ENCODE measurements at regions not wholly inside any gene's neighbourhood (a gene's known extent, or its start where the extent isn't known, plus 50 kb on each side); places are given as distances from the start of the nearest gene placed in this dataset.

GRCh38 chr6:8579372-8579771 lies 144.0 kb upstream of the SLC35B3 start:
- FAIRE-seq (no peak), DNase-seq (ENCODE audit: low read depth) (no peak)
- Histone ChIP-seq H4K20me1 (ENCODE audit: insufficient read depth, low read length) (no peaks in the 10 kb centered on the region), H3K9me3 (ENCODE audit: insufficient read depth, low read depth, low read length) (no peaks in the 10 kb centered on the region), H3K4me3 (ENCODE audit: insufficient read depth, low read depth, low read length) (no peak overlapping the region), H3K79me2 (ENCODE audit: insufficient read depth, low read length) (no peaks in the 10 kb centered on the region), H3K36me3 (ENCODE audit: insufficient read depth, low read length) (no peaks in the 10 kb centered on the region), H3K4me2 (ENCODE audit: low read length) (no peak overlapping the region), H2AFZ (ENCODE audit: low read depth, low read length) (no peak overlapping the region), H3K27me3 (ENCODE audit: insufficient read depth, low read length) (no peaks in the 10 kb centered on the region), H3K27ac (ENCODE audit: low read depth, low read length) (no peak overlapping the region), H3K4me1 (ENCODE audit: insufficient read depth, low read length) (no peaks in the 10 kb centered on the region), H3K9ac (ENCODE audit: low read length) (no peak overlapping the region)
- TF ChIP-seq EZH2 (IDR thresholded peaks at IDR 0.05; ENCODE audit: insufficient read depth, low read length) (no peak), CTCF (IDR thresholded peaks at IDR 0.05; ENCODE audit: insufficient read depth, low read depth, low read length) (no peak)
- no peaks in the 10 kb centered on the region for H3K36me3 Mint-ChIP-seq (ENCODE audit: low read depth, unreplicated experiment)
- H3K27ac Mint-ChIP-seq (ENCODE audit: unreplicated experiment): no peak overlapping the region
- H3K4me1 Mint-ChIP-seq (ENCODE audit: low read depth, unreplicated experiment): peaks cover 11% of the 10 kb centered on the region
- no peak overlapping the region for H3K4me3 Mint-ChIP-seq (ENCODE audit: unreplicated experiment)
- no peaks in the 10 kb centered on the region for H3K27me3 Mint-ChIP-seq (ENCODE audit: low read depth, unreplicated experiment)
- H3K9me3 Mint-ChIP-seq (ENCODE audit: unreplicated experiment): no peaks in the 10 kb centered on the region

GRCh38 chr6:8578006-8578405 lies 142.7 kb upstream of the SLC35B3 start:
- H3K9me3 ChIP-seq (ENCODE audit: insufficient read depth, low read depth, low read length): no peaks in the 10 kb centered on the region
- Mint-ChIP-seq H3K9me3 (ENCODE audit: unreplicated experiment) (no peaks in the 10 kb centered on the region), H3K27me3 (ENCODE audit: low read depth, unreplicated experiment) (no peaks in the 10 kb centered on the region), H3K27ac (ENCODE audit: unreplicated experiment) (no peak overlapping the region), H3K4me1 (ENCODE audit: low read depth, unreplicated experiment) (peaks cover 11% of the 10 kb centered on the region), H3K36me3 (ENCODE audit: low read depth, unreplicated experiment) (no peaks in the 10 kb centered on the region), H3K4me3 (ENCODE audit: unreplicated experiment) (no peak overlapping the region)
- H3K4me3 ChIP-seq (ENCODE audit: insufficient read depth, low read depth, low read length): no peak overlapping the region
- no peak overlapping the region for H3K27ac ChIP-seq (ENCODE audit: low read depth, low read length)
- H3K4me1 ChIP-seq (ENCODE audit: insufficient read depth, low read length): no peaks in the 10 kb centered on the region
- H3K4me2 ChIP-seq (ENCODE audit: low read length): no peak overlapping the region
- H3K36me3 ChIP-seq (ENCODE audit: insufficient read depth, low read length): no peaks in the 10 kb centered on the region
- no peaks in the 10 kb centered on the region for H4K20me1 ChIP-seq (ENCODE audit: insufficient read depth, low read length)
- H3K27me3 ChIP-seq (ENCODE audit: insufficient read depth, low read length): no peaks in the 10 kb centered on the region
- no peaks in the 10 kb centered on the region for H3K79me2 ChIP-seq (ENCODE audit: insufficient read depth, low read length)
- H2AFZ ChIP-seq (ENCODE audit: low read depth, low read length): no peak overlapping the region
- no peak for DNase-seq (ENCODE audit: low read depth)
- TF ChIP-seq EZH2 (IDR thresholded peaks at IDR 0.05; ENCODE audit: insufficient read depth, low read length) (no peak), CTCF (IDR thresholded peaks at IDR 0.05; ENCODE audit: insufficient read depth, low read depth, low read length) (no peak)
- no peak overlapping the region for H3K9ac ChIP-seq (ENCODE audit: low read length)
- no peak for FAIRE-seq

- Histone ChIP-seq H3K27me3 (ENCODE audit: insufficient read depth, low read length) (no peaks in the 10 kb centered on the region), H3K4me3 (ENCODE audit: insufficient read depth, low read depth, low read length) (no peak overlapping the region), H3K9ac (ENCODE audit: low read length) (no peak overlapping the region), H4K20me1 (ENCODE audit: insufficient read depth, low read length) (no peaks in the 10 kb centered on the region), H3K9me3 (ENCODE audit: insufficient read depth, low read depth, low read length) (no peaks in the 10 kb centered on the region), H3K27ac (ENCODE audit: low read depth, low read length) (no peak overlapping the region), H3K4me1 (ENCODE audit: insufficient read depth, low read length) (no peaks in the 10 kb centered on the region), H3K79me2 (ENCODE audit: insufficient read depth, low read length) (no peaks in the 10 kb centered on the region), H3K4me2 (ENCODE audit: low read length) (no peak overlapping the region), H2AFZ (ENCODE audit: low read depth, low read length) (no peak overlapping the region), H3K36me3 (ENCODE audit: insufficient read depth, low read length) (no peaks in the 10 kb centered on the region)
- DNase-seq (ENCODE audit: low read depth) (no peak), FAIRE-seq (no peak)
- H3K4me1 Mint-ChIP-seq (ENCODE audit: low read depth, unreplicated experiment): peaks cover 17% of the 10 kb centered on the region
- H3K9me3 Mint-ChIP-seq (ENCODE audit: unreplicated experiment): no peaks in the 10 kb centered on the region
- TF ChIP-seq CTCF (IDR thresholded peaks at IDR 0.05; ENCODE audit: insufficient read depth, low read depth, low read length) (no peak), EZH2 (IDR thresholded peaks at IDR 0.05; ENCODE audit: insufficient read depth, low read length) (no peak)
- H3K27ac Mint-ChIP-seq (ENCODE audit: unreplicated experiment): no peak overlapping the region
- H3K4me3 Mint-ChIP-seq (ENCODE audit: unreplicated experiment): no peak overlapping the region
- no peaks in the 10 kb centered on the region for H3K36me3 Mint-ChIP-seq (ENCODE audit: low read depth, unreplicated experiment)
- no peaks in the 10 kb centered on the region for H3K27me3 Mint-ChIP-seq (ENCODE audit: low read depth, unreplicated experiment)
Measured at GRCh38 chr6:8574749-8575468, 139.6 kb upstream of the SLC35B3 start.
